ENCODE measurements at regions not wholly inside any gene's neighbourhood (a gene's known extent, or its start where the extent isn't known, plus 50 kb on each side); places are given as distances from the start of the nearest gene placed in this dataset.

- Histone ChIP-seq H3K36me3 (ENCODE audit: control insufficient read depth in 4 of 4, insufficient read depth in 3 of 4, low read depth in 1 of 4, low read length in 3 of 4) (no peaks in the 10 kb centered on the region), H3K9ac (ENCODE audit: low read depth in 1 of 2, low read length in 2 of 2) (no peak overlapping the region), H3K27ac (ENCODE audit: low read depth in 1 of 2, low read length in 2 of 2) (no peak overlapping the region), H3K4me3 (ENCODE audit: low read depth in 1 of 3, low read length in 3 of 3) (no peak overlapping the region), H3K9me3 (ENCODE audit: control insufficient read depth in 4 of 4, low read length in 3 of 4) (no peaks in the 10 kb centered on the region), H3K27me3 (ENCODE audit: control insufficient read depth in 4 of 4, insufficient read depth in 4 of 4, low read length in 3 of 4) (no peaks in the 10 kb centered on the region), H3K4me1 (ENCODE audit: control insufficient read depth in 4 of 4, insufficient read depth in 4 of 4, low read length in 3 of 4) (no peaks in the 10 kb centered on the region)
- TF ChIP-seq REST (IDR thresholded peaks at IDR 0.05) (no peak), GABPA (IDR thresholded peaks at IDR 0.05 in 1 of 2, conservative IDR thresholded peaks at IDR 0.05 in 1 of 2) (no peak), FOXA2 (IDR thresholded peaks at IDR 0.05) (no peak), SP1 (IDR thresholded peaks at IDR 0.05) (no peak), JUND (IDR thresholded peaks at IDR 0.05) (no peak), FOXA1 (IDR thresholded peaks at IDR 0.05) (no peak), ZBTB33 (IDR thresholded peaks at IDR 0.05) (no peak), EGR1 (IDR thresholded peaks at IDR 0.05; ENCODE audit: low read depth in 2 of 2) (no peak), NR2F2 (IDR thresholded peaks at IDR 0.05) (no peak), MAX (IDR thresholded peaks at IDR 0.05) (no peak), ATF3 (IDR thresholded peaks at IDR 0.05) (no peak)
- DNase-seq (ENCODE audit: low spot score), result no peak
- WGBS, result 74% methylated on average over 3 of the region's 3 CpGs
Observed at GRCh38 chr7:22658031-22658430, 69.0 kb upstream of the IL6 start.

- Histone ChIP-seq H3K9ac (ENCODE audit: low read depth in 1 of 2, low read length in 2 of 2) (no peak overlapping the region), H3K4me1 (ENCODE audit: control insufficient read depth in 4 of 4, insufficient read depth in 4 of 4, low read length in 3 of 4) (no peaks in the 10 kb centered on the region), H3K36me3 (ENCODE audit: control insufficient read depth in 4 of 4, insufficient read depth in 3 of 4, low read depth in 1 of 4, low read length in 3 of 4) (no peaks in the 10 kb centered on the region), H3K9me3 (ENCODE audit: control insufficient read depth in 4 of 4, low read length in 3 of 4) (no peaks in the 10 kb centered on the region), H3K4me3 (ENCODE audit: low read depth in 1 of 3, low read length in 3 of 3) (no peak overlapping the region), H3K27me3 (ENCODE audit: control insufficient read depth in 4 of 4, insufficient read depth in 4 of 4, low read length in 3 of 4) (no peaks in the 10 kb centered on the region), H3K27ac (ENCODE audit: low read depth in 1 of 2, low read length in 2 of 2) (no peak overlapping the region)
- no peak for DNase-seq (ENCODE audit: low spot score)
- TF ChIP-seq YY1 (IDR thresholded peaks at IDR 0.05) (no peak), REST (IDR thresholded peaks at IDR 0.05) (no peak), RAD21 (IDR thresholded peaks at IDR 0.05) (no peak)
- WGBS, result 57% methylated on average over 1 of the region's 1 CpG
Observed at GRCh38 chr7:22657479-22657878, 69.5 kb upstream of the IL6 start.

Data from liver (tissue), 7 donors.